GM21423 (cell line): ENCODE measurements at regions not wholly inside any gene's neighbourhood (a gene's known extent, or its start where the extent isn't known, plus 50 kb on each side); places are given as distances from the start of the nearest gene placed in this dataset.
"Not testable (repeated sequence)": the region's sequence is repeated elsewhere in the genome, so short reads cannot be mapped to it uniquely, and the experiment has no call there.

Experiments
- ATAC-seq: cut with Tn5 transposase; IDR thresholded peaks from one replicate; pipeline ENCODE4 v1.9.1; 2021; ENCODE audit warnings: mild to moderate bottlenecking, moderate library complexity; ENCODE audit not compliant: unreplicated experiment

DNA sequence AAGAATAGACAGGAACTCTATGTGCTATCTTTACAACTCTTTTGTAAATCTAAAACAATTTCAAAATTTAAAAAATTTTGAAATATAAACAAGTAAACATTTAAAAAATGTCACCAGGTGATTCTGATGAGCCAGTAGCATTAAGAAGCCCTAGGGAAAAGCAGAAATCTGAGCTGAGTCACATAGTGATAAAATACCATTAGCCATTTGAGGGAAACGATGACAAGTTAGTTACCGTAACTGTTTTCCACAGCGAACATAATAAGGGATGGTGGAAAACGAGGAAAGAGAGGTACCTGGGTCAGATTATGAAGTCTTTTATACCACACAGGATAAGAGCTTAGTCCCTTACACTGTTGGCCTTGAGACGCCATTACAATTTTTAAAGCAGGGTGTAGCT lies 55.5 kb downstream of the PRR15 start:
- ATAC-seq: no peak

DNA sequence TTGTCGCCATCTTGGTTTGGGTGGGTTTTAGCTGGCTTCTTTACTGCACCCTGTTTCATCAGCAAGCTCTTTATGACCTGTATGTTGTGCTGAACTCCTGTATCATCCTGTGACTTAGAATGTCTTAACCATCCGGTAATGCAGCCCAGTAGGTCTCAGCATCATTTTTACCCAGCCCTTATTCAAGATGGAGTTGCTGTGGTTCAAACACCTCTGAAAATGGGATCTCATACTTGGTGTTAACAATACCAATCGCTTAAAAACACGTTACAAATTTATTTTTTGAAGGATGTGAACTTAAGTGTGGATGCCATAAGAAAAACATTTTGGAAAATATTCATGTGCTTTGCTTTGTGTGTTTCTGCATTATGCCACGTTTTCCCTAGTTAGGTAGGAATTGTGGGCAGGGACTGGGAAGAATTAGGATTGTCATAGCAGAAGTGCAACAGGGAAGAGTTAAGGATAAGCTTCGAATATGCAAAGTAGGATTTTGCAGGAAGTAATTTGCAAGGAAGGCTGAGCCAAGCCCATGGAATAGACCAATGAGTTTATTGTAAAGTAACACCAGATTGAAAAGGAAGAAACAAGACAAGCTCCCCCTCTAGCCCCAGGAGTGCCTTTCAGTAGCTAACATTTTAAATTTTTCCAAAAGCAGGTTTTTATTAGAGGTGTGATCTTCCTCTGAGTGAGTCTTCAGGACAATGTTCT lies 56.4 kb downstream of the PRR15 start:
- ATAC-seq: no peak

GRCh38 chr7:29620556-29620930 lies 56.9 kb downstream of the PRR15 start:
- no peak for ATAC-seq

- no peak for ATAC-seq
These were observed 59.0 kb downstream of the PRR15 start for GRCh38 chr7:29622335-29623265.

DNA sequence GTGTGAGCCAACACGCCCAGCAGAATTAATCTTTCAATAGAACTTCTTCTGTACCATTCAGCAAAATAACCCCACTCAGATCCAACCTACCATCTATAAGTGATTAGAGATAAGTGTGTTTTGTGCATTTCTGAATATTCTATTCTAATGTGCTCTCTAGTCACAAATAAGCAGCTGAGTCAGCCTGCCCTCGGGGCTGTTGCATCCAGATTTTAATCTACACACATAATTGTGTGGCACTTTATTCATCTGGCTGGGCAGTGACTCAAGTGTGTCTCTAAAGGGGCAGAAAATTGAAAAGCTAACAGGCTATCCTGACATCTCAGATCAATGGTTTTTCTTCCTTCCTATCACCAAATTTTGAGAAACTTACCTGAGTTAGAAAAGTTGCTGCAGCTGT lies 60.3 kb downstream of the PRR15 start:
- ATAC-seq: no peak

GRCh38 chr7:29626730-29627129 lies 63.1 kb downstream of the PRR15 start:
- ATAC-seq: no peak

DNA sequence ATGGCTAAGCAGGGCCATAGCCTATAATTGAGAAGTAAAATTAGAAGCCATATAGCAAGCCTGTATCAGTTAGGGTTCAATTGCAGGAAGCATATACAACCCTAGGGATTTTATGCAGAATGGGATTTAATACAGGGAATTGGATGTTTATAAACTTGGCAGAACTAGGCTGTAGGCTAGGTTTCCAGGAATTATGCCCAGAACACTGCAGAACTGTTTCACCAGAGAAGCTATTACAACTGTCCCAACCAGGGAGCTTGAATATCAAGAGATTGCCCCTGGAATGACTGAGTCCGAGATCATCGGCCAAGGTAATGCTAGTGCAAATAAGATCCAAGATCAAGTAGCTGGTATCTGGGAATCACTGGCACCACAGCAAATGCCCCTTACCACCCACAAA lies 64.0 kb downstream of the PRR15 start:
- ATAC-seq: no peak

DNA sequence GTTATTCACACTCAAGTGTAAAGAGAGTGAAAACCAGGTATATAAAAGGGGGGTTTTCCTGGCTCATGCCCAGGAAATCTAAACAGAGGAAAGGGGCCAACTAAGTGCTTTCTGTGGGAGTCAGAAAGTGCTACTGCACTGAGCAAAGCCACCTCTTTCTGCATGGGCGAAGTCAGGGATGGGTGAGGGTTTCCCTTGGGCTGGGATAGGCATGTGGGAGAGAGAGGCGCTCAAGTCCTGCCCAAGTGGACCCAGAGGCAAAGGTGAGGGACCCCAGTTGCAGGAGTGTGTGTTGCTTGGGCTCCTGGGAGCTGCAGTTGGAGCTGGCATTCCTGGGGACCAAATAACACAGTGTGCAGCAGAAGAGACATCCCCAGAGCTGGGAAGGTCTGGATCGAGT lies 65.9 kb downstream of the PRR15 start:
- ATAC-seq: no peak

- not testable (repeated sequence) for ATAC-seq
These were observed 71.7 kb downstream of the PRR15 start for GRCh38 chr7:29635067-29636008.

GRCh38 chr7:29636009-29636351 lies 72.3 kb downstream of the PRR15 start:
- no peak for ATAC-seq

DNA sequence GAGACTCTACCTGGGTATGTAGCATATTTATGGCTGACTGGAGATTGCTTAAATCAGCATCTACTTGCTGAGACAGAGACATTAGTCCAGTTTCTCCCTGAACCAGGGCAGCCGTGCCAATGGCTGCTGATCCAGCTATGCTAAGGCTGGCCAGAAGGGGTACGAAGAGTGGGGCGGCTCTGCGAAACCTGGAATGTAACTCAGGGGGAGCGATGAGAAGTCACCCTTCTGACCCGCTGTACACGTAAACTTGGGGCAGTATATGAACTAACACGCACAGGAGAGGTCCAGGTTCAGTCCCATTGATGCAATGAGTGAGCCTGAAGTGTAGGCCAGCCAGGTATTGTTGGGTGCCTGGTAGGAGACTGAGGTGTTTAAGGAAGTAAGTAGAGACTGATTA lies 73.7 kb downstream of the PRR15 start:
- ATAC-seq: no peak

DNA sequence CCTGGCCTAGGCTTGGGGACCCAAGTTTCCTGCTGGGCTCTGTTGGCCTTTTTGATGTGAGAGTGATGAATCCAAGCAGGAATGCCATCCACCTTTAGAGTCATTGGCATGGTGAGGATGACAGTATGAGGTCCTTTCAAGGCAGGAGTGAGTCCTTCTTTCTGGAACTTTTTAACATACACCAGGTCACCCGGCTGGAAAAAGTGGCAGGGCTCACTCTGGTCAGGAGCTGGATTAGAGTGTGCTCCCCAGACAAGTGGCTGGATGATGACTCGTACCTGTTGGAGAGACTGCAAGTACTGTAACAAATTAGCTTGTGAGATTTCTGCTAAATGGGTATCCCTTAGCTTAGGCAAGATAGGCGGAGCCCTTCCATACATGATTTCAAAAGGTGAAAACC lies 75.2 kb downstream of the PRR15 start:
- not testable (repeated sequence) for ATAC-seq

- no peak for ATAC-seq
These were observed 75.8 kb downstream of the PRR15 start for GRCh38 chr7:29639386-29639785.

DNA sequence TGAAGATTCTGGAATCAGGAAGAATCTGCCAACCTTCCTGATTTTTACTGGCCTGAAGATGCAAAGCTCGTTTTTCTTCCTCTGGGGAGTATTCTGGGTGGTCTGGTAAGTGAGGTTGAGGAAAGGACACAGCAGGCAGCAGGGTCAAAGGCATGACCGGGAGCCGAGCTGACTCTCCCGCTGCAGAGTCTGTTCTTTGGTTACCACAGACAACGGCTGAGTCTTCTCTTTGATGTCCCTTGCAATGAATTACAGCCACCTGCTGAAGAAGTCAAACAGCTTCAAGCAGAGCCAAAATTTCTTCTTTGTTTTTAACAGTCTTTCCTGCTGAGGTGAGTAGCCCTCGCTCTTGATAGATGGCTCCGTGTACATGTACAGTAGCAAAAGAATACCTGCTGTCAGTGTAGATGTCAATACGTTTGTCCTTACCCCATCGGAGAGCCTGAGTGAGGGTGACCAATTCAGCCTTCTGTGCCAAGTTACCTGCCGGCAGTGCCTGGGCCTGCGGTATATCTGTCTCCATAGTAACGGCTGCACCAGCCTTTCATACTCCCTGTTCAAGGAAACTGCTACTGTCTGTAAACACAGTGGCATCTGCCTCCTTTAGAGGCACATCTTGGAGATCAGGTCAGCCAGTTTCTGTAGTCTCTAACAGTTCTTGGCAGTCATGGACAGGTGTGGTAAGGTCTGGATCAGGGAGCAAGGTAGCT lies 76.4 kb downstream of the PRR15 start:
- ATAC-seq: no peak

GRCh38 chr7:29641651-29642050 lies 78.0 kb downstream of the PRR15 start:
- no peak for ATAC-seq

DNA sequence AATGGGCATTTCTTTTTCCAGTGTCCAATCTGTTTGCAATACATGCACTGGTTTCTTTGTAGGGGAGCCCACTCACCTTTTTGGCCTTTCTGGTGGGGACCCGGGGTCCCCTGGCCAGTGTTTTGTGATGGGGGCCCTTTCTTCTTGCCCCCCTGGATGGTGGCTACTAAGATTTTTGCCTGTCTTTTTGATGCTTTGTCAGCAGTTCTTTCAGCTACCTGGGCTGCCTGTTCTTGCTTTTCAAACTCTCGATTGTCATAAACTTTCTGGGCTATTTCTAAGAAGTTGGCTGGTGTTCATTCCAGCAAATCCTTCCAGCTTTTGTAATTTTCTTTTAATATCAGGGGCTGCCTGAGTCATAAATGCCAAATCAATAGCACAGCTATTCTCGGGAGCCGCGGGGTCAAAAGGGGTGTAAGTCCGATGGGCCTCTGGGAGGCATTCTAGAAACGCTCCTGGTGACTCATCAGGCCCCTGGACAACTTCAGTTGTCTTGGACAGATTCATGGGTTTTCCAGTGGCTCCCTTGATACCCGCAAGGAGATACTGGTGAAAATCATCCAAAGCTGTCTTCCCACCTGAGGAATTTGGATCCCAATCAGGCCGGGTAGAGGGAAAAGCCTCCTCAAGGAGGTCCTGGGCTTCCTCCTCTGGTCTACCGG lies 79.0 kb downstream of the PRR15 start:
- ATAC-seq: no peak

DNA sequence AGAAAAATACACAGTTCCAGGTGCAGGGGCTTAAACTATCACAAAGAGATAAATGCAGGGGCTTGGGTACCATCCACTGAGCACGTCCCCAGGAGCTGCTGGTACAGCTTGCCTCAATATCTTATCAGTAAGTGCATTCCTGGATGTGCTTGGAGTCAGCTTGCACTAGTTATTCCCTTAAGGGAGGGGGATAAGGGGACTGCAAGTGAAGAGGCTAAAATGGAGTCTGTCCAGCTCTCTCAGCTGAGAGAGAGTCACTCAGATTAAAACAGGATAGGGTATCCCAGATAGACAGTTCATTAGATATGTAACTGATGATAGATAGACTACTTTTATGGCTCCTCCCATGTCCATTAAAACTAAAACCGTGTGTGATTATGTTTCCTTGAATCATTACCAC lies 82.5 kb downstream of the PRR15 start:
- not testable (repeated sequence) for ATAC-seq

GRCh38 chr7:29647020-29647654 lies 83.5 kb downstream of the PRR15 start:
- ATAC-seq: no peak

- not testable (repeated sequence) for ATAC-seq
These were observed 84.1 kb downstream of the PRR15 start for GRCh38 chr7:29647691-29648210.
